ENCODE measurements at regions not wholly inside any gene's neighbourhood (a gene's known extent, or its start where the extent isn't known, plus 50 kb on each side); places are given as distances from the start of the nearest gene placed in this dataset.

- DNase-seq (ENCODE audit: low spot score): no peak
These were observed 333.9 kb upstream of the PIK3C3 start for GRCh38 chr18:41621177-41621576.

DNA sequence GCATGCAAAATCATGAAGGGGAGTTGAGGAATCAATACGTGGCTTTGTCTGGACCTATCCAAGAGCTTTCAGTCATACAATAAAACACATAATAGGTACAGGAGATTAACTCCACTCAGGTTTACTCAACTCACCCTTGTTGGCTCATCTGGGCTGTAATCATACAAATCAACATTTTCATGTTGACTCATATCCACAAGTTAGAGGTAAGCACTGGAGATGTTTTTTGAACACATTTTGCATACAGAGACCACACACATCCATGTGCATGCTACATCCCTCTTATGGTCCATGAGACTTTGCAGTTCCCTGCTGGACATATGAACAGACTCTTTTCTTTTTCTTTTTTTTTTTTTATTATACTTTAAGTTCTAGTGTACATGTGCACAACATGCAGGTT is 336.9 kb upstream of the PIK3C3 start:
- DNase-seq (ENCODE audit: low spot score): no peak

- DNase-seq (ENCODE audit: low spot score): no peak
These were observed 337.4 kb upstream of the PIK3C3 start for GRCh38 chr18:41617647-41618046.

- DNase-seq (ENCODE audit: low spot score): no peak
These were observed 341.9 kb upstream of the PIK3C3 start for GRCh38 chr18:41613003-41613609.

DNA sequence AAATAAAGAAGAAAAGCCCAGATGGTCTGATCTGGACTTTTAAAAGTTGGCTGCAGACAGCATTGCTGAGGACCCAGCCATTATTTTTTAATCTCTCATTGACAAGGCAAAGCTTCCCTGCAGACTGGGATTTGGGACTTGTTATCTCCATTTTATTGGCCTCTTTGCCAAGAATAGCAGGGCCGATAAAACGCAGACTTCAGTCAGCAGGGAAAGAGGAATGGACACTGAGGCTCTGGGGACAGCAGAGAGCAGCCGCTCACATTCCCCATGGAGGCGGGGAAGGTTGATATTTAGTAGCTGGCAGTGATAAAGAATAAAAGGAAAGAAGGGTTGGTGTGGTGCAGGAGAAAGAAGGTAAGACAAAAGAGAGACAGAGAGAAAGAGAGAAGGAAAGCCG is 350.1 kb upstream of the PIK3C3 start:
- DNase-seq (ENCODE audit: low spot score): no peak

DNA sequence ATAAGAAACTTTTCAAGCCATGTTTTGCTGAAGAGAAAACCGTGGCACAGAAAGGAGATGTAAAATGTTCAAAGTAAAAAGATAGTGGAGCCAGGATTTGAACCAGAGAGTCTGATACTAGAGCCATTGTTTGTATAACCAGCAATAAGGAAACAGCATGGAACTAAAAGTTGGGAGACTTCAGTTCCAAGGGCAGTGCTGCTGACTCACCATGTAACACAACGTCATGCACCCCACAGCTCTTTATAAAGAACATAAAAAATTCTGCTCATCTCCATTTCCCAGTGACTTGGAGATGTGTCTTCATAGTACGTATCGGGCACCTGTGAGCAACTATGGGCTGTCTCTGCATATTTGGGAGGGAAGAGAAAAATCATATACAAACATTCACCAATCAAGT is 353.0 kb upstream of the PIK3C3 start:
- DNase-seq (ENCODE audit: low spot score): no peak

- DNase-seq (ENCODE audit: low spot score): no peak
These were observed 354.2 kb upstream of the PIK3C3 start for GRCh38 chr18:41600693-41601391.

- no peak for DNase-seq (ENCODE audit: low spot score)
These were observed 355.6 kb upstream of the PIK3C3 start for GRCh38 chr18:41599466-41599865.

GRCh38 chr18:41594582-41594981 is 360.5 kb upstream of the PIK3C3 start:
- no peak for DNase-seq (ENCODE audit: low spot score)

DNA sequence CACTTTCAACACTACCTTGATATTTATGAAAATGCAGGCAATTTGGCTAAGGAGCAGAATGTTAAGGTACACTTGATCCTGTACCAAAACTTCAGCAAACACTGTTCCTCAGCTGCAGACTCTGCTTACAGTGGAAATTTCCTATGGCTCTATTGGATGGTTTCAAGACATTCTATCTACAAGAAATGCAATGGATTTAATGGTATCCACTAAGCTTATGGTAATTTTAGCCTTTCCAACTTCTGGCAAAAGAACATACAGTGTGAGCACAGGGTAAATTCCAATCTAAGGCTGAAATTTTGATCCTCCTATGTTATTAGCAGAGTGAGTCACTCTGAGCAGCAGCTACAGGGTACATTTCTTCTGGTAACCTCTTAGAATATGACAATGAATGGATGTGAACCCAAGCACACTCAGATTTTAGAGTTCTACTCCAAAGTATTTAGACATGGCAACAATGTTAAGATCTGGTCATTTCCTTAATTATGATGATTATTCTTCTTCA is 361.8 kb upstream of the PIK3C3 start:
- DNase-seq (ENCODE audit: low spot score): no peak

DNA sequence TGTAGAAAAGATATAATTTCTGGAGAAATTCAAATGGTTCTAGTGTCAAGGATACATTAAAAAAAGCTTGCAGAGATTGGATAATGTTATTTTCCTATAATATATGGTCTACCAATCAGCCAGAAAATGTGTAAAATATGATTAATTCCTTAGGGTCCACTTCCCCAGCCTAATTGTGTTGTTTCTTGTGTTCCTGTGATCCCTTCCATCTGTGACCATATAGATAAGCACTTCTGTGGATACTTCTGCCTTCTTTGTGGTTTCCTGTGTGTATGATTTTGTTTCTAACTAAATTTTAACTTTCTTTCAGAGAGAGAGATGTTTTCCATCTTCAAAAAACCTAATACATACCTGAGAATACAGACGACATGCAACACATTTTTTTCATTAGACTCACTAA is 367.1 kb upstream of the PIK3C3 start:
- no peak for DNase-seq (ENCODE audit: low spot score)

- DNase-seq (ENCODE audit: low spot score): no peak
These were observed 369.5 kb upstream of the PIK3C3 start for GRCh38 chr18:41585512-41585911.

GRCh38 chr18:41579185-41579584 is 375.8 kb upstream of the PIK3C3 start:
- no peak for DNase-seq (ENCODE audit: low spot score)

DNA sequence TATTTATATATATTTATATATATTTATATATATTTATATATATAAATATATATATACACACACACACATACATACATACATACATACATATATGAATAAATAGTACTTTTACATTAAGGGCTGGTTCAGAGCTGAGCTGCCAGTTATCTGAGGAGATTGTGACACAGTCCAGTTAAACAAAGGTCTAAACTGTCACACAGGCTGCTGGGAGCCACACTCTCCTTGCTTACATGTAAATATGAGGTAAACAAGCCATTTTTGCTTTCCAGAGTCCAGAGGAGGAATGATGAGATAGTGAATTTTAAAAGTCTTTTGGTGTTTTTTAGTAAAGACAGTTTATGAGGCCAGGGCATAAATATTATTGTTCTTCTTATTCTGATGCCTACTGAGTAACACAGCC is 377.5 kb upstream of the PIK3C3 start:
- DNase-seq (ENCODE audit: low spot score): no peak

- DNase-seq (ENCODE audit: low spot score): no peak
These were observed 378.4 kb upstream of the PIK3C3 start for GRCh38 chr18:41576643-41577042.

- no peak for DNase-seq (ENCODE audit: low spot score)
These were observed 385.2 kb upstream of the PIK3C3 start for GRCh38 chr18:41569867-41570266.

DNA sequence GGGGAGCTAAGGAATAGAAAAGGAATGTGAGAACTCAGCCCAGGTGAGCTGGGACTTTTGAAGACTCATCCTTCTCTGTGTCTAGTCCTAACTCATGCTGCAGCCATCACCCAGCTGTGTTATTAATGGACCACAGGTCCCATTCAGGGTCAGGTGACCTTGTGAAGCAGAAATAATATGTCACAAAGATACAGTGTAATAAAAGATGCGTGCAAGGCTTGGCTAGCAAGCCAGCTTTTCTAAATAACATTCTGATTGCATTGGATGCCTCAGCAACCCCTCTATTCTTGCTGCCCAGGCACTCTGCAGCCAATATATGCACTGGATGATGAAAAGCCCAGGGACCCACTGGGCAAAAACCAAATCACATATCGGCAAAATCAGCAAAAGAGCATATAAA is 393.1 kb upstream of the PIK3C3 start:
- DNase-seq (ENCODE audit: low spot score): no peak

DNA sequence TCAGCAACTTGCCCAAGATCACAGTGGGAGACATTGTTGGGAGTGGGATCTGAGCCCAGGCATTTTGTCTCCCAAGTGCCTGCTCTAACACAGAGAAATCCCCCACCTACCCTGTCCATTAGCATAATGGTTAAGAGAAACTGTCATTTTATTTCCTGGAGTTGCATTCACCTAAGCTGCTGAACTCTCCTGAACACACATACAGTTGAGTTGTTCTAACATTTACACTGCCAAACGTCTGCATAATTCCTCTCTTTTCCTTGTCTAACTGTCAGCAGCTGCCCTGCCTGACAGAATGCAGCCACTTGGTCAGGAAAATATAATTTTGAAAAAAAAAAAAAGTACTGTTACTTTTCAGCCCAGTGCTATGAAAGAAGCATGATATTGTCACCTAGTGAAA is 396.3 kb upstream of the PIK3C3 start:
- no peak for DNase-seq (ENCODE audit: low spot score)

DNA sequence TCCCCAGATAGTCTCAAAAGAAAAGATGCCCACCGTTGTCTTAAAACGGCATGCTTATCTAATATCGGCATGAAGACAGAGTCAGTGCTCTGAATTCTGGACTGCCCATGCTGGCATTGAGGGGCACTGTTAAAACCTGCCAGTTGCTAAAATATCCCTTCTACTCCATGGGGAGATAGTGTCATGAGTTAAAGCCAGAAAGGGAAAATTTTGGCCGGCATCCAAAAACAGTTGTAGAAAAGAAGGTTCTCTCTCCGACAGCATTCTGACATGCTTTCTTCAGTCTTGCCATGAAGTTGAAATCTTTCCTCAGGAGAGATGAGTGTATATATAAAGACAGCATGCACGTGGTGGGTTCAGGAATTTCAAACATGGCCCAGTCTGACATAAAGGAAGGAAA is 401.3 kb upstream of the PIK3C3 start:
- DNase-seq (ENCODE audit: low spot score): no peak

DNA sequence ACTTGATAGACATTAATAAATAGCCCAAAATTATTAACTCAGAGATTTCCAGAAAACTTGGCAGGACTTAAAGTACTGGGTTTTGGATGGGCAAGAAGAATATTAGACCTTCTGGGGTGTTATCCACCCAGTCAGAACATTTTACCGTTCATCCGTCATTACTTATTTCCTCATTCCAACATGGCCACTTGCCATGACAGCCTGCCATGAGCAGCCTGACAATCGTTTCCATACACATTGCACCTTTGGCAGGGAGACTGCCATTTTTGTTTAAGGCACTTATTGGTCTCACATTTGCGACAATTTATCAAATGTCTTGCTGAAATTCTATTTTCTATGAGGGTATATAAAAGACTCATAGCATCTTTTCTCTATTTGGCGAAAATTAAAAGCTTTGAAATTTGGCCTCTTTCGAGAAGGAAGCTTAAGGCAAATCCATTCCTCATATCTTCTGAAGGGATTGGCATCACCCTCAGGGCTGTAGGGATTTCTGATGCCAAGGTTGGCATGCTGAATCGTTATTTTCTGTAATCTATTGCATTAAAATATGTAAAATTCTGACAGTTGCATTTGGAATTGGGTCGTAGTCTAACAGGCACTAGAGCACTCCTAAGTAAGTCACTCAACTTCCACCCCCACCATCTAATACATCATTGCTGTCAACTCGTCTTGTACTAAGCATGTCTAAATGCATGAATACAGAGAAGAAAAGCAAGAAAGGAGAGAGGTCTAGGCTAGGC is 406.3 kb upstream of the PIK3C3 start:
- DNase-seq (ENCODE audit: low spot score): no peak

DNA sequence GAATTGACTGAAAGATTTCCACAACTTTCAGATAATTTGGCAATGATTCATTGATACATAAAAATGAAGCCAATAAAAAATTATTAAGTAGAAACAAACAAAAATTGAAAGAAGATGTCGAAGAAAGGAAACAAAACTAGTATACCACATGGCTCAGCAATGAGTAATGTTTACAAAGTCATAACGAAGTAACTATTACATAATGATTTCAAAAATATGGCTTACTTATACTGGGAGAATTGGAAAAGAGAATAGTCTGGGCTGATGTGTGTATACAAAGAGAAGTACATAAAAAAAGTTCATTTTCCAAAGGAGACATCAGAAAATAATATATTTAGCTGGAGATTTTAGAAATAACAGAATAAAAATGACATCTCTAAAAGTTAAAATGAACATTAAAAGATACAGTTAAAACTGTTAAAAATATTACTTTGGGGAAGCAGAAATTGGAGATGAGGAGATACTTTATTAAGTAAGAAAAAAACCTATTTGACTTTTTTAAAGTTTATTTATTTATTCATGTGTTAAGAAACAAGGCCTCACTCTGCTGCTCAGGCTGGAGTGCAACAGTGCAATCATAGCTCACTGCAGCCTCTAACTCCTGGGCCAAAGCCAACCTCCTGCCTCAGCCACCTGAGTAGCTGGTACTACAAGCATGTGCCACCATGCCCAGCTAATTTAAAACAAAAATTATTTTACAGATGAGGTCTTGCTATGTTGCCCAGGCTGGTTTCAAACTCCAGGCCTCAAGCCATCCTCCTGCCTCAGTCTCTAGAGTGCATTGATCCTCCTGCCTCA is 409.7 kb upstream of the PIK3C3 start:
- DNase-seq (ENCODE audit: low spot score): no peak

GRCh38 chr18:41543815-41544214 is 411.2 kb upstream of the PIK3C3 start:
- DNase-seq (ENCODE audit: low spot score): no peak

Measured in CD4-positive, alpha-beta T cell treated with Interleukin-6 at 100 ng/mL for 8 hours (primary cell).